GM04503 (cell line): ENCODE measurements at regions not wholly inside any gene's neighbourhood (a gene's known extent, or its start where the extent isn't known, plus 50 kb on each side); places are given as distances from the start of the nearest gene placed in this dataset.

ENCODE experiments used
- DNase-seq: peaks from one replicate; pipeline ENCODE4 v3.0.0-alpha.2; 2012; ENCODE audit warnings: low read depth

- no peak for DNase-seq
These were observed 58.1 kb upstream of the HEPHL1 start for GRCh38 chr11:93963072-93963471.

GRCh38 chr11:93967258-93967657 is 53.9 kb upstream of the HEPHL1 start:
- DNase-seq: no peak

GRCh38 chr11:93967944-93968343 is 53.2 kb upstream of the HEPHL1 start:
- no peak for DNase-seq

DNA sequence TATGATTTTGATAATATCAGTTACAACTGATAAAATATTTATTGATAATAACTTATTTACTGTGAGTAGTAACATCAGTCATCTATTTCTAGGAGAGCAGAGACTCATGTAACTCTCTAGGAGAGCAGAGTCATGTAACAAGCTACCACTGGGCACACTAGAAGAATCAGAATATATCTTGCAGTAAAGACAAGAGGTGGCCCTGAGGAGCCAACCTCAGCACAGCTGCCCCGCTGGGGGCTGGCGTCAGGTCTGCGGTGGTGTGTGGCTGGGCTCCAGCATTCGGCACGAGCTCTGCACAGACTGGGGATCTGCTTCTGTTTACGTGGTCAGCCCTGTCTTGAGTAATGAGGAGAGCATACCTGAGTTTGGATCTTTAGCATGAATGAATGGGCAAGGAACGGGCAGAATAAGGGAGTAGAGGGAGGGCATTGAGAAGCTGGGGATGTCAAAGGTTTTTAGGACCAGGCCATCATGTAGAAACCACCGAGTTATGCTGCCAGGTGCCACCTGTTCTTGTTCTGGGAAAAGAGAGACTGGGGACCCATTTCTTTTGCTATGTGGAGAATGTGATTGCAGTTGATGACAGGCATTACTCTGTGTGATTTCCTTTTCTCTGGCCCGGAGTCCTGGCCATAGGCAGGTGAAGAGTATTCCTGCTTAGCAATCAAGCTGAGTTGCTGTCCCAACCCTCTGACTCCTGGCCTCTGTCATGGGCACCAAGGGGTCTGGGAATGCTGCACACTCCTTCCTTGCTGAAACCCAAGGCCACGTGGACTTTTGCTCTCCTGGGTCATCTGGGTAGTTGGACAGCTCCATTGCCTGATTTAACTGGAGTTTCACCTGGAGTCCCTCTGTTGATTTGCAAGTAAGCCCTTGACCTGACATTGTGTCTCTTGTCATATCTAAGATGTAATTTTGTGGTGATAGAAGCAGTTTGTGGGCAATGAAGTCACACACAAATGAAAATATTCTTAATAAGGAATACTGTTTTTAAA is 50.9 kb upstream of the HEPHL1 start:
- no peak for DNase-seq
